C4-2B (cell line): ENCODE measurements at regions not wholly inside any gene's neighbourhood (a gene's known extent, or its start where the extent isn't known, plus 50 kb on each side); places are given as distances from the start of the nearest gene placed in this dataset.

Experiments used
- CTCF ChIP-seq: fragments of 450-650 bp; conservative IDR thresholded peaks from 2 replicates; pipeline ENCODE4 v1.5.1; 2017; ENCODE audit warnings: mild to moderate bottlenecking
- ZFX ChIP-seq: fragments of 450-650 bp; IDR thresholded peaks from 2 replicates; pipeline ENCODE4 v1.6.1; 2017

GRCh38 chr15:70269311-70269911 is 171.7 kb upstream of the TLE3 start:
- TF ChIP-seq CTCF (no peak), ZFX (no peak)
